ENCODE measurements at regions not wholly inside any gene's neighbourhood (a gene's known extent, or its start where the extent isn't known, plus 50 kb on each side); places are given as distances from the start of the nearest gene placed in this dataset.

GRCh38 chr21:28747464-28747863 is 245.2 kb downstream of the LTN1 start:
- H3K27me3 ChIP-seq (ENCODE audit: control insufficient read depth in 3 of 3, insufficient read depth in 3 of 3, low read length in 2 of 3), result no peaks in the 10 kb centered on the region
- WGBS, 2 donors, result 57 to 76% methylated on average over 1 of the region's 1 CpG
- no peak overlapping the region for H3K4me3 ChIP-seq
- H3K27ac ChIP-seq (ENCODE audit: low read depth in 1 of 2, low read length in 1 of 2), result no peak overlapping the region
- H3K4me1 ChIP-seq (ENCODE audit: control insufficient read depth in 5 of 5, insufficient read depth in 5 of 5, low read length in 5 of 5), result peaks cover 0 to 13% (median 0%) of the 10 kb centered on the region in 5 donors
- no peak for ATAC-seq (ENCODE audit: insufficient read depth, low FRiP score)
- H3K36me3 ChIP-seq (ENCODE audit: control insufficient read depth in 4 of 4, insufficient read depth in 4 of 4, low read length in 4 of 4), result no peaks in the 10 kb centered on the region
- no peak for DNase-seq
- TF ChIP-seq CTCF (IDR thresholded peaks at IDR 0.05; ENCODE audit: control extremely low read depth, extremely low read depth), result no peak
- no peaks in the 10 kb centered on the region for H3K9me3 ChIP-seq (ENCODE audit: control insufficient read depth in 4 of 4, insufficient read depth in 3 of 4, low read length in 3 of 4)
- H3K9ac ChIP-seq (ENCODE audit: insufficient read depth in 1 of 2, low read length in 2 of 2), result no peak overlapping the region

DNA sequence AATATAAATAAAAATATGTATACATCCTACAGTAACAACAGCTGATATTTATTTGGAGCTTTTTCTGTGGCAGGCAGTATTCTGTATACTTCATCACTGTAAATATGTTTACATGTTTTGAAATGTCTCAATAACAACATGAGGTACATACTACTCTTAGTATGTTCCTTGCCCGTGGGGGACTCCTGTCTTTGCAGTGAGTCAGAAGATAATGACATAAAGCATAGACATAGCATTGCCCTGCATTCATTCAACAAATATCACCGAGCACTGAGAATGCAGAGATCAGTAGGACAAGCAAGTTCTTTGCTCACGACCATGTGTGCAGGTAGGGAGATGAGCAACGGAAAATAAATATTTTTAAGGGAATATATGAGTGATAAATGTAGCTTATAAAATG is 246.5 kb downstream of the LTN1 start:
- Histone ChIP-seq H3K9ac (ENCODE audit: insufficient read depth in 1 of 2, low read length in 2 of 2) (no peak overlapping the region), H3K27ac (ENCODE audit: low read depth in 1 of 2, low read length in 1 of 2) (no peak overlapping the region), H3K4me3 (no peak overlapping the region), H3K27me3 (ENCODE audit: control insufficient read depth in 3 of 3, insufficient read depth in 3 of 3, low read length in 2 of 3) (no peaks in the 10 kb centered on the region), H3K36me3 (ENCODE audit: control insufficient read depth in 4 of 4, insufficient read depth in 4 of 4, low read length in 4 of 4) (no peaks in the 10 kb centered on the region), H3K9me3 (ENCODE audit: control insufficient read depth in 4 of 4, insufficient read depth in 3 of 4, low read length in 3 of 4) (no peaks in the 10 kb centered on the region), H3K4me1 (ENCODE audit: control insufficient read depth in 5 of 5, insufficient read depth in 5 of 5, low read length in 5 of 5) (peaks cover 0 to 13% (median 0%) of the 10 kb centered on the region in 5 donors)
- TF ChIP-seq CTCF (IDR thresholded peaks at IDR 0.05; ENCODE audit: control extremely low read depth, extremely low read depth), result no peak
- 61 to 73% methylated on average over 4 of the region's 4 CpGs for WGBS, 2 donors
- DNase-seq (no peak), ATAC-seq (ENCODE audit: insufficient read depth, low FRiP score) (no peak)

DNA sequence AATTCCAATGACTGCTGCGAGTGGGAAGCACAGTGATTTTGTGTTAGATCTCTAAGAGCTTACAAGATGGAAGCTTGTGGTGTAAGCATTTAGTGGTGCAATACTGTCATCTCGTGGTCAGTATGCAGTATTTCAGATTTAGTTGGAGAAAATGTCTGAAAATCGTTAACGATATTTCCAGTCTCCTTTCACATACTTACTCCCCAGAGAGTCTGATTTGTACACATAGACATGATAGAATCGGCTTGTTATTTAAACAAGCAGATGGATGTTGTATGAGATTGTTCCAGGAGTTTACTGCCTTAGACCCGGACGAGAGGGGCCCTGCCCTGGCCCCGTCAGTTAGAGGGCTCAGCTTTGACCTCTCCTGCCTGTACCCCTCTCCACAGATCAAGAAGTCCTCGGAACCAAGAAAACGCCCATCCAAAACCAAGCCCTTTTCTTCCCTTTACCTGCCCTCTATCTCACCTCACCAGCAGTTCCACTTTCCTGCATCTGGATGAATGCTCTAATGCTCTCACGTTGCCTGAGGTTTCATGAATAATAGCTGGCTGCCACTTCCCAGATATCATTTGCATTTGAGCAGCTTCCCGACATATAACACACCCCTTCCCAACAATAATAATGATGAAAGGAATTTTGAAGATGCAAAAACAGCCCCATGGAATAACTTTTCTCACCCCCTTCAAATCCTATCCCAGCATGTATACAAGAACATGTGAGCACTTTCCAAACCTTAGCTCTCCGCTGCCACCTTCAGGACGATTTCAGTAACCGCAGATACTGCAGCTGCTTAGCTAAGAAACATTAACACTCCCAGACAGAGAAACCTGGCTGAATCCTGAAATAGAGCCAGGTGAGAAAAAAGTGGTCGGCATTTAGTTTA is 247.3 kb downstream of the LTN1 start:
- TF ChIP-seq CTCF (IDR thresholded peaks at IDR 0.05; ENCODE audit: control extremely low read depth, extremely low read depth), result peak; percentile 98
- no peak overlapping the region for H3K4me3 ChIP-seq
- peak overlapping the region; percentile 0 to 4 for H3K27ac ChIP-seq (ENCODE audit: low read depth in 1 of 2, low read length in 1 of 2)
- H3K36me3 ChIP-seq (ENCODE audit: control insufficient read depth in 4 of 4, insufficient read depth in 4 of 4, low read length in 4 of 4), result no peaks in the 10 kb centered on the region
- no peaks in the 10 kb centered on the region for H3K9me3 ChIP-seq (ENCODE audit: control insufficient read depth in 4 of 4, insufficient read depth in 3 of 4, low read length in 3 of 4)
- H3K9ac ChIP-seq (ENCODE audit: insufficient read depth in 1 of 2, low read length in 2 of 2), result peak overlapping the region in 1 of 2 donors; percentile 88
- WGBS, 2 donors, result 3% methylated on average over 16 of the region's 16 CpGs
- peaks cover 0 to 13% (median 0%) of the 10 kb centered on the region in 5 donors for H3K4me1 ChIP-seq (ENCODE audit: control insufficient read depth in 5 of 5, insufficient read depth in 5 of 5, low read length in 5 of 5)
- DNase-seq (peak; percentile 83 to 96 (median 92)), ATAC-seq (ENCODE audit: insufficient read depth, low FRiP score) (peak; percentile 85)
- no peaks in the 10 kb centered on the region for H3K27me3 ChIP-seq (ENCODE audit: control insufficient read depth in 3 of 3, insufficient read depth in 3 of 3, low read length in 2 of 3)

All from lung (tissue), 11 donors.